ENCODE measurements at regions not wholly inside any gene's neighbourhood (a gene's known extent, or its start where the extent isn't known, plus 50 kb on each side); places are given as distances from the start of the nearest gene placed in this dataset.

DNA sequence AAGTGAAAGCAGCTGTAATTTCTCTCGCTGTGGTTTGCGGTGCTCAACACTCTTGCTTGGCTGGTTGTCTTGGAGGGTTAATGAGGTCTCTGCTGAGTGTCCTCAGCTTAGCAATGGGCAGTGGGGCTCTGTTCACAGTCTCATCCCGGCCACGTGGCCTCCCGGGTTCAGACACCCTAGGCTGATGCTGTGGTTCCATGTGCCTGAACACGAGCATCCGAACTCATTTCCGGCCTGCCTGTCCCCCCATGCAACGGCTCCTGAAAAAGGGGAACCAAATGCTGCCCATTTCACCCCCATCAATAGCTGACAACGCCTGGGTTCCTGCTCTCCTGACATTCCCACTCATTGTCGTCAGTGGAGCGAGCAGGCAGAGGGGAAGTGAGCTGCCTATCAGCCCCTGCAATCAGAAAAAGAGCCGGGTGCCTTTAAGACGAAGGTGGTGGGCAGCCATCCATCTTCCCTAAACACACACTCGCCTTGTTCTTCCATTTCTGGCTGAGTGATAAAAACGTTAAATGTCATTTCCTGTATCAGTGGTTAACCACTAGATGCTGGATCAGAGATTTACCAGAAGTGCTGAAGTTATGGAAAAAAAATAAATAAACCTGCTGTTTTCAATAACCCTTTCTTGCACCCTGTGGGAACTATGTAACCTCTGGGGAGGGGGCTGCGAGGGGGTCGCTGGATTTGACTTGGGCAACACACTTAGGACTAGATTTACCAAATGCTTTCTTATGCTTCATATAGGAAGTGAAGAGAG lies 60.3 kb upstream of the BCL2L14 start:
- TF ChIP-seq, protein P1, sequence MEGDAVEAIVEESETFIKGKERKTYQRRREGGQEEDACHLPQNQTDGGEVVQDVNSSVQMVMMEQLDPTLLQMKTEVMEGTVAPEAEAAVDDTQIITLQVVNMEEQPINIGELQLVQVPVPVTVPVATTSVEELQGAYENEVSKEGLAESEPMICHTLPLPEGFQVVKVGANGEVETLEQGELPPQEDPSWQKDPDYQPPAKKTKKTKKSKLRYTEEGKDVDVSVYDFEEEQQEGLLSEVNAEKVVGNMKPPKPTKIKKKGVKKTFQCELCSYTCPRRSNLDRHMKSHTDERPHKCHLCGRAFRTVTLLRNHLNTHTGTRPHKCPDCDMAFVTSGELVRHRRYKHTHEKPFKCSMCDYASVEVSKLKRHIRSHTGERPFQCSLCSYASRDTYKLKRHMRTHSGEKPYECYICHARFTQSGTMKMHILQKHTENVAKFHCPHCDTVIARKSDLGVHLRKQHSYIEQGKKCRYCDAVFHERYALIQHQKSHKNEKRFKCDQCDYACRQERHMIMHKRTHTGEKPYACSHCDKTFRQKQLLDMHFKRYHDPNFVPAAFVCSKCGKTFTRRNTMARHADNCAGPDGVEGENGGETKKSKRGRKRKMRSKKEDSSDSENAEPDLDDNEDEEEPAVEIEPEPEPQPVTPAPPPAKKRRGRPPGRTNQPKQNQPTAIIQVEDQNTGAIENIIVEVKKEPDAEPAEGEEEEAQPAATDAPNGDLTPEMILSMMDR (IDR thresholded peaks at IDR 0.05; ENCODE audit: control extremely low read depth, extremely low read depth, low read depth, missing control alignments) = no peak
- POLR2A ChIA-PET = interaction anchor here (0.5 to 1.2 kb wide), 3 partner anchors 108 to 442 kb away, joined by 3 to 7 read pairs (median 3); no protein-coding TSS in a partner anchor
- CTCF ChIA-PET = interaction anchor here (1.1 to 3.5 kb wide), 10 partner anchors 8 to 430 kb away, joined by 3 to 33 read pairs (median 5); no protein-coding TSS in a partner anchor
- DNase-seq (ENCODE audit: extremely low spot score) = peak; percentile 71

DNA sequence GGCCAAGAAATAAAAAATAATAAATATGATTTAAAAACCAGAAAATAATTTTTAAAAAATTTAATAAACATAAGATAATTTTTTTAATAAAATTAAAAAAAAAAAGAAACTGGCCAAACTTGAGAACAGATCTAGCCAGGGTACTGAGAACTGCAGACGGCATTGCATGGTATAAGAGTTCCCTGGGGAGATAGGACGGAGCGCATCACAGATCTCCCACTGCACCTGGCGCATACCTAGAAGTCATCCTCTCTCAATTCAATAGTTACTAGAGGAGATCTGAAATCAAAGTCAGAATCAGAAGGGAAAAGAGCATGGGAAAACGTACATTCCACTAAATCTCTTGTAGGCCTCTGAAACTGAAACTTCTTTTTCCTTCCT lies 58.9 kb upstream of the BCL2L14 start:
- ChIA-PET CTCF (interaction anchor here (1.1 to 3.4 kb wide), 4 partner anchors 9 to 431 kb away, joined by 4 to 33 read pairs (median 12); no protein-coding TSS in a partner anchor), POLR2A (interaction anchor here (0.6 to 1.2 kb wide), 2 partner anchors 11 to 110 kb away, joined by 3 to 6 read pairs; no protein-coding TSS in a partner anchor)
- peak; percentile 41 for DNase-seq (ENCODE audit: extremely low spot score)
- TF ChIP-seq, protein P1 (IDR thresholded peaks at IDR 0.05; ENCODE audit: control extremely low read depth, extremely low read depth, low read depth, missing control alignments) = no peak

DNA sequence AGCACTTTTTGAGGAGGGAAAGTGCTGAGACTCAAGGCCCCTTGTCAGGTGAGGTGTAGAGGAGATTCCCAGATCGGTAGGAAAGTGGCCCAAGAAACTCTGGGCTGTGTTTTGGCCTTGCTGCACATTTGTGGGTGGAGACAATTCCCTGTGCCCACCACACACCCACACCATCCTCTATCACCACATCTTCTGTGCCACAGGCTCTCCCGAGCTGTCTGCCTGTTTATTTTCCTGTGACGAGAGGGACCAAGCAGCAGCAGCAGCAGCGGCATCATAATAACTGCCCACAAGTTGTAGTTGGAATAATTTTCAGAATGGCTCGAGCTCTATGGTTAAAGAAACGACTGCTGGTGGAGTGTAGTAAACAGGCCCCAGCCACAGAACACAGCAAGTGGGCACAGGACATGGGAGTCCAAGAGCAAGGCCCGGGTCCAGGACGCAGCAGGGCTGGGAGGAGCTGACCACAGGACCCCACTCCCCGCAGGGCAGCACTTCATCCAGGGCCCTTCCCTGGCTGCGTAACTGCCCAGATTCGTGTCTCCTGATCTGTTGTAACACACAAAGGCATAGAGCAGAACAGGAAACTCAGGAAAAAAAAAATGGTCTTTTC lies 55.6 kb upstream of the BCL2L14 start:
- no peak for DNase-seq (ENCODE audit: extremely low spot score)
- CTCF ChIA-PET = interaction anchor here (2.9 kb wide), 1 partner anchor 18 kb away, joined by 21 read pairs; no protein-coding TSS in a partner anchor
- TF ChIP-seq, protein P1 (IDR thresholded peaks at IDR 0.05; ENCODE audit: control extremely low read depth, extremely low read depth, low read depth, missing control alignments) = no peak

DNA sequence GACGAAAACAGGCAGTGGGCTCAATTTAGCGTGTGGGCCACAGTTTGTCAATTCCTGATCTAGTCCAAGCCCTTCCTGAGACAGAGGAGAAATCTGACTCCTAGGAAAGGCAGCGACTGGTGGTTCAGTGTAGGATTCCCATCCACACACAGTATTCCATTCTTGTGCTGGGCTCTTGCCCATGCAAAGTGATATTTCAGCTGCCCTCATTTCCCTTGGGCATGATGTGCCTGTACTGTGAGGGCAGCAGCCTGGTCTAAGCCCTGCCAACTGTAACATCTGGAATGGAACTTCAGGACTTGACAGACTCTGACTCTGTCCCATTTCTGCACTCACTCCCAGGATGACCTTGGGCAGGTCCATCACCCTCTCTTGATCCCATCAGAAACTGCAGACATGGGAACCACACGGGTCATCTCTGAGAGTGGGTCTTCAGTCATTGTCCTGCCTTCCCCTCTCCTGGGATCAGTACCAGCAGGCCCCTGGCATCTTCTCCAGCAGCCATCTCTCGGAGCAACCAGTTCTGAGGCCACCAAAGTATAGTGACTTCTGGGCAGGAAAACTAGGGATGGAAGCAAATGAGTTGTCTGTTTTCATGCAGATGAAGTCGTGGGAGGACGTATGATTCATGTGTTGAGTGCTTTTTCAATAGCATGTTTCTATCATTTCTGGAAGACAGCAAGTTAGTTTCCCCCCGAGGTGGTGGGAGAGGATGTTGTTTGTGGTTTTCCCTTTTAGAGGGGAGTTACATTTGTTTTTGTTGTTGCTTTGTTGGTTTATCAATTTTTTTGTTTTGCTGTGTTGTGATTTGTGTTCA lies 54.2 kb upstream of the BCL2L14 start:
- CTCF ChIA-PET = no interaction called here
- no peak for DNase-seq (ENCODE audit: extremely low spot score)
- TF ChIP-seq, protein P1 (IDR thresholded peaks at IDR 0.05; ENCODE audit: control extremely low read depth, extremely low read depth, low read depth, missing control alignments) = no peak
- POLR2A ChIA-PET = no interaction called here

More for the DNA sequence above, 55.6 kb upstream of the BCL2L14 start:
- POLR2A ChIA-PET = no interaction called here

DNA sequence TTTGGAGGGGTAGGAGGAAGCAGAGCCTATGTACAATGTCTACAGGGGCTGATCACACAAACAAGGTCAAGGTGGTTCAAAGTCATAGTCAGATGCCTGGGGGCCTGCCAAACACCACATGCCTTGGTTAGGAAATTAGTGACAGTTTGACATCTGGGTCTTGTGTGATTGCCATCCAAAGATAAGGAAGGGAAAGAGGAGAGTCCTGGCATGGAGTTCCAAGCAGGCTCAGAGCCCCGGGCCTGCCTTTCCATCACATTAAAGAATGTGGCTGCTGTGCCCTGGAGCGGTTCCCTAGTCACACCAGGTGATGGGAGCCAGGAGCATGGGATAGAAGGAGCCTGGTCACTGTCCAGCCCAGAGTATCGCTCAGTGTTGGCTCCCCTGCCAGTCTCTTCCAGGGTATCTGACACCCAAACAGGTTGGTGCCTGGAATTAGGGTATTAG lies 53.6 kb upstream of the BCL2L14 start:
- POLR2A ChIA-PET = no interaction called here
- TF ChIP-seq, protein P1 (IDR thresholded peaks at IDR 0.05; ENCODE audit: control extremely low read depth, extremely low read depth, low read depth, missing control alignments) = no peak
- CTCF ChIA-PET = interaction anchor here (2.1 kb wide), 1 partner anchor 16 kb away, joined by 9 read pairs; no protein-coding TSS in a partner anchor
- DNase-seq (ENCODE audit: extremely low spot score) = no peak

DNA sequence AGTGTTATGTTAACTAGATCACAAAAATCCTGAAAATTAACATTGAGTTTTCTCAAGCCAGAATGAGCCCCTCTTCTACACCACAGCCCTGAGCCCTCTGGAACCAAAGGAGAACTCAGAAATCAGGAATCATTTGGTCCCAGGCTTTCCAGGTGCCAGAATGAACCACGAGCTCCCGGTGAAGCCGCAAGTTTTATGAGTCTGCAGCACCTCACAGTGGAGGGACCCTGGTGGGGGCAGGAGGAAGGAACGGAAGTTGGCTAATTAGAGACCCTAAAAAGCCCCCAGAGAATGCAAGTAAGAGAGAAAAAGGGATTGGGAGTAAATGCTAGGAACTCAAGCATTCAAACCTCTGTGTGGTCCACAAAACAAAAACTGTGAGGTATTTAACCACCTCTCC lies 52.9 kb upstream of the BCL2L14 start:
- no peak for DNase-seq (ENCODE audit: extremely low spot score)
- TF ChIP-seq, protein P1 (IDR thresholded peaks at IDR 0.05; ENCODE audit: control extremely low read depth, extremely low read depth, low read depth, missing control alignments) = no peak
- POLR2A ChIA-PET = no interaction called here
- CTCF ChIA-PET = interaction anchor here (2.1 kb wide), 1 partner anchor 15 kb away, joined by 9 read pairs; no protein-coding TSS in a partner anchor

Data from GM10248 (cell line).